HepG2 (cell line): ENCODE measurements at regions not wholly inside any gene's neighbourhood (a gene's known extent, or its start where the extent isn't known, plus 50 kb on each side); places are given as distances from the start of the nearest gene placed in this dataset.
"Not testable (repeated sequence)": the region's sequence is repeated elsewhere in the genome, so short reads cannot be mapped to it uniquely, and the experiment has no call there.

ENCODE experiments used
- BHLHE40 ChIP-seq: IDR thresholded peaks from 2 replicates; pipeline ENCODE4 v1.6.1; 2011; ENCODE audit warnings: low read length, improper control_type of control experiment
- CBX1 ChIP-seq: IDR thresholded peaks from one replicate; pipeline ENCODE4 v1.6.1; 2016; ENCODE audit warnings: antibody characterized with exemption, low read depth
- ELF4 ChIP-seq: sonication (generic); formaldehyde crosslinking; IDR thresholded peaks from 2 replicates; pipeline ENCODE4 v1.5.0; 2020; ENCODE audit warnings: missing genetic modification reagents, mild to moderate bottlenecking, moderate library complexity, borderline replicate concordance
- FUBP1 ChIP-seq: sonication (generic); formaldehyde crosslinking; IDR thresholded peaks from 2 replicates; pipeline ENCODE4 v1.5.1; 2020; ENCODE audit warnings: missing genetic modification reagents, mild to moderate bottlenecking, borderline replicate concordance
- MYC ChIP-seq: sonication (generic); formaldehyde crosslinking; IDR thresholded peaks from 2 replicates; pipeline ENCODE4 v1.9.0; 2021; ENCODE audit warnings: missing genetic modification reagents, borderline replicate concordance
- NR2C2 ChIP-seq: sonication (generic); formaldehyde crosslinking; IDR thresholded peaks from 2 replicates; pipeline ENCODE4 v1.4.0; 2020; ENCODE audit warnings: missing genetic modification reagents, mild to moderate bottlenecking, moderate library complexity, borderline replicate concordance
- SIN3A ChIP-seq: IDR thresholded peaks from 2 replicates; pipeline ENCODE4 v1.6.1; 2011; ENCODE audit warnings: low read depth, mild to moderate bottlenecking, control low read depth, low read length, borderline replicate concordance
- ZBTB8A ChIP-seq: sonication (generic); formaldehyde crosslinking; IDR thresholded peaks from 2 replicates; pipeline ENCODE4 v1.4.0; 2020; ENCODE audit warnings: mild to moderate bottlenecking, low read depth, missing genetic modification reagents, borderline replicate concordance
- ZNF354B ChIP-seq: sonication (generic); formaldehyde crosslinking; IDR thresholded peaks from 2 replicates; pipeline ENCODE4 v1.8.0; 2022; ENCODE audit warnings: mild to moderate bottlenecking, missing genetic modification reagents
- ZNF513 ChIP-seq: sonication (generic); formaldehyde crosslinking; conservative IDR thresholded peaks from 2 replicates; pipeline ENCODE4 v1.5.0; 2020; ENCODE audit warnings: missing genetic modification reagents
- ZNF619 ChIP-seq: sonication (generic); formaldehyde crosslinking; IDR thresholded peaks from 2 replicates; pipeline ENCODE4 v1.4.0; 2020; ENCODE audit warnings: mild to moderate bottlenecking, missing genetic modification reagents
- TF ChIP-seq, protein P1 (sequence below): IDR thresholded peaks from 2 replicates; pipeline ENCODE4 v1.6.1; 2012; ENCODE audit warnings: inconsistent platforms
- TF ChIP-seq, protein P2 (sequence below): sonication (generic); formaldehyde crosslinking; conservative IDR thresholded peaks from 2 replicates; pipeline ENCODE4 v1.4.0; 2020; ENCODE audit warnings: missing genetic modification reagents

GRCh38 chr21:15979493-15979892 is 249.7 kb downstream of the USP25 start:
- TF ChIP-seq BHLHE40; MYC; SIN3A; NR2C2 (CRISPR knock-in tag); ZNF513 (CRISPR knock-in tag); ZNF619 (CRISPR knock-in tag); FUBP1 (CRISPR knock-in tag); ZNF354B (CRISPR knock-in tag); CBX1; ELF4 (CRISPR knock-in tag); ZBTB8A (CRISPR knock-in tag): not testable (repeated sequence)
- TF ChIP-seq, protein P1, sequence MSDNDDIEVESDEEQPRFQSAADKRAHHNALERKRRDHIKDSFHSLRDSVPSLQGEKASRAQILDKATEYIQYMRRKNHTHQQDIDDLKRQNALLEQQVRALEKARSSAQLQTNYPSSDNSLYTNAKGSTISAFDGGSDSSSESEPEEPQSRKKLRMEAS = not testable (repeated sequence)
- TF ChIP-seq, protein P2, sequence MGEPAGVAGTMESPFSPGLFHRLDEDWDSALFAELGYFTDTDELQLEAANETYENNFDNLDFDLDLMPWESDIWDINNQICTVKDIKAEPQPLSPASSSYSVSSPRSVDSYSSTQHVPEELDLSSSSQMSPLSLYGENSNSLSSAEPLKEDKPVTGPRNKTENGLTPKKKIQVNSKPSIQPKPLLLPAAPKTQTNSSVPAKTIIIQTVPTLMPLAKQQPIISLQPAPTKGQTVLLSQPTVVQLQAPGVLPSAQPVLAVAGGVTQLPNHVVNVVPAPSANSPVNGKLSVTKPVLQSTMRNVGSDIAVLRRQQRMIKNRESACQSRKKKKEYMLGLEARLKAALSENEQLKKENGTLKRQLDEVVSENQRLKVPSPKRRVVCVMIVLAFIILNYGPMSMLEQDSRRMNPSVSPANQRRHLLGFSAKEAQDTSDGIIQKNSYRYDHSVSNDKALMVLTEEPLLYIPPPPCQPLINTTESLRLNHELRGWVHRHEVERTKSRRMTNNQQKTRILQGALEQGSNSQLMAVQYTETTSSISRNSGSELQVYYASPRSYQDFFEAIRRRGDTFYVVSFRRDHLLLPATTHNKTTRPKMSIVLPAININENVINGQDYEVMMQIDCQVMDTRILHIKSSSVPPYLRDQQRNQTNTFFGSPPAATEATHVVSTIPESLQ (CRISPR knock-in tag) = not testable (repeated sequence)
